ENCODE measurements at regions not wholly inside any gene's neighbourhood (a gene's known extent, or its start where the extent isn't known, plus 50 kb on each side); places are given as distances from the start of the nearest gene placed in this dataset.

DNA sequence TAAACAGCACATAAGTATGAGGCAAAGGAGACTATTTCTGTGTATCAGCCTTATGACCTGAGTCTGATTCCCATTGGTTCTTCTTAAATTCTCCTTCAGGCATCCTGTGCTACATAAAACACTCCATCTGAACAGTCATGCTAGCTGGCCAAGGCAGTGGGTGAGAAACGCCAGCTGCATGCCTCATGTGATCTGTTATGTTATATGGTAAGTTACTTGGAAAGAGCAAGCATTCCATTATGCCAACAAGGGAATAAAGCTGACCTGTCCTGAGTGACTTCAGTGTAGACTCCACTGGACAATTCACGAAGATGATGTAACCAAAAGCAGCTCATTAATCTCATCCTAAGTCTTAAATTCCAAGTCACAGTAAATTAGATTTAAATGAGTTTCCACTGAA is 216.5 kb upstream of the FN1 start:
- Histone ChIP-seq H3K79me2 (ENCODE audit: control insufficient read depth, insufficient read depth, low read length) (no peaks in the 10 kb centered on the region), H3K27ac (ENCODE audit: extremely low read depth, low read depth, low read length) (no peak overlapping the region), H2AFZ (ENCODE audit: low read depth, low read length) (no peak overlapping the region), H3K36me3 (ENCODE audit: control insufficient read depth, insufficient read depth, low read length) (no peaks in the 10 kb centered on the region), H3K9me1 (ENCODE audit: control insufficient read depth, insufficient read depth, low read length) (no peaks in the 10 kb centered on the region), H3K4me1 (replicated peaks in 1 of 2; ENCODE audit: control insufficient read depth in 2 of 2, insufficient read depth in 2 of 2, low read length in 2 of 2) (peaks cover 0 to 3% of the 10 kb centered on the region in 2 experiments; a peak in 2 of 5 replicates), H3K4me3 (no peak overlapping the region), H4K20me1 (replicated peaks; ENCODE audit: control insufficient read depth, insufficient read depth, low read length) (no peaks in the 10 kb centered on the region), H3K9me3 (replicated peaks; ENCODE audit: control insufficient read depth, insufficient read depth, low read depth, low read length) (no peaks in the 10 kb centered on the region), H3K9ac (ENCODE audit: insufficient read depth in 1 of 2, low read depth in 2 of 2, low read length in 2 of 2) (no peak overlapping the region), H3K4me2 (ENCODE audit: insufficient read depth, low read length) (no peak overlapping the region), H3K27me3 (ENCODE audit: control insufficient read depth in 2 of 2, insufficient read depth in 2 of 2, low read length in 2 of 2) (no peaks in the 10 kb centered on the region)
- ChIA-PET POLR2A (no interaction called here), CTCF (ENCODE audit: low intra/inter-chr PET ratio) (no interaction called here)
- DNase-seq (ENCODE audit: extremely low read depth in 1 of 4, low spot score in 3 of 4) = no peak
- 51% methylated on average over 2 of the region's 2 CpGs for WGBS (ENCODE audit: insufficient coverage, low coverage, missing lambda C conversion rate)
- intact Hi-C loops (cut with micrococcal nuclease) (no loop called here), in situ Hi-C loops (cut with MboI) (no loop called here)
- ATAC-seq = no peak
- no TSS peak for BruUV-seq (replicated peaks)
- no peak for FAIRE-seq
- TF ChIP-seq SNIP1 (IDR thresholded peaks at IDR 0.05; ENCODE audit: low read depth) (no peak), ZFX (CRISPR knock-in tag; IDR thresholded peaks at IDR 0.05) (no peak), ZNF263 (CRISPR knock-in tag; IDR thresholded peaks at IDR 0.05; ENCODE audit: borderline replicate concordance) (no peak), ETS2 (tag; IDR thresholded peaks at IDR 0.05; ENCODE audit: borderline replicate concordance, poor library complexity, severe bottlenecking) (no peak), ZNF124 (CRISPR knock-in tag; IDR thresholded peaks at IDR 0.05) (no peak), HMG20A (CRISPR knock-in tag; conservative IDR thresholded peaks at IDR 0.05) (no peak), ESRRB (CRISPR knock-in tag; IDR thresholded peaks at IDR 0.05; ENCODE audit: borderline replicate concordance) (no peak), CXXC5 (CRISPR knock-in tag; IDR thresholded peaks at IDR 0.05) (no peak), SMAD1 (IDR thresholded peaks at IDR 0.05; ENCODE audit: low read depth, low read length, partially characterized antibody) (no peak), ZNF197 (CRISPR knock-in tag; IDR thresholded peaks at IDR 0.05; ENCODE audit: low read depth) (no peak)
- TF ChIP-seq, protein P1, sequence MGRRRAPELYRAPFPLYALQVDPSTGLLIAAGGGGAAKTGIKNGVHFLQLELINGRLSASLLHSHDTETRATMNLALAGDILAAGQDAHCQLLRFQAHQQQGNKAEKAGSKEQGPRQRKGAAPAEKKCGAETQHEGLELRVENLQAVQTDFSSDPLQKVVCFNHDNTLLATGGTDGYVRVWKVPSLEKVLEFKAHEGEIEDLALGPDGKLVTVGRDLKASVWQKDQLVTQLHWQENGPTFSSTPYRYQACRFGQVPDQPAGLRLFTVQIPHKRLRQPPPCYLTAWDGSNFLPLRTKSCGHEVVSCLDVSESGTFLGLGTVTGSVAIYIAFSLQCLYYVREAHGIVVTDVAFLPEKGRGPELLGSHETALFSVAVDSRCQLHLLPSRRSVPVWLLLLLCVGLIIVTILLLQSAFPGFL (CRISPR knock-in tag; IDR thresholded peaks at IDR 0.05) = no peak
- TF ChIP-seq, protein P2, sequence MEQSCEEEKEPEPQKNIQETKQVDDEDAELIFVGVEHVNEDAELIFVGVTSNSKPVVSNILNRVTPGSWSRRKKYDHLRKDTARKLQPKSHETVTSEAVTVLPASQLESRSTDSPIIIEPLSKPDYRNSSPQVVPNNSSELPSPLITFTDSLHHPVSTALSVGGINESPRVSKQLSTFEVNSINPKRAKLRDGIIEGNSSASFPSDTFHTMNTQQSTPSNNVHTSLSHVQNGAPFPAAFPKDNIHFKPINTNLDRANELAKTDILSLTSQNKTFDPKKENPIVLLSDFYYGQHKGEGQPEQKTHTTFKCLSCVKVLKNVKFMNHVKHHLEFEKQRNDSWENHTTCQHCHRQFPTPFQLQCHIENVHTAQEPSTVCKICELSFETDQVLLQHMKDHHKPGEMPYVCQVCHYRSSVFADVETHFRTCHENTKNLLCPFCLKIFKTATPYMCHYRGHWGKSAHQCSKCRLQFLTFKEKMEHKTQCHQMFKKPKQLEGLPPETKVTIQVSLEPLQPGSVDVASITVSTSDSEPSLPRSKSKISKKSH (CRISPR knock-in tag; IDR thresholded peaks at IDR 0.05) = no peak
